NK-92 treated with Interleukin-12 subunit alpha and Interleukin-12 subunit beta, amount 100 ng/mL, for 24 hours (cell line): ENCODE measurements at regions not wholly inside any gene's neighbourhood (a gene's known extent, or its start where the extent isn't known, plus 50 kb on each side); places are given as distances from the start of the nearest gene placed in this dataset.
"Not testable (repeated sequence)": the region's sequence is repeated elsewhere in the genome, so short reads cannot be mapped to it uniquely, and the experiment has no call there.

Source experiments
- DNase-seq: peaks from one replicate; lab custom pipeline; 2025; lab: John Stamatoyannopoulos, UW

GRCh38 chr14:43411841-43412240 lies 1095.2 kb downstream of the FSCB start:
- DNase-seq: no peak

DNA sequence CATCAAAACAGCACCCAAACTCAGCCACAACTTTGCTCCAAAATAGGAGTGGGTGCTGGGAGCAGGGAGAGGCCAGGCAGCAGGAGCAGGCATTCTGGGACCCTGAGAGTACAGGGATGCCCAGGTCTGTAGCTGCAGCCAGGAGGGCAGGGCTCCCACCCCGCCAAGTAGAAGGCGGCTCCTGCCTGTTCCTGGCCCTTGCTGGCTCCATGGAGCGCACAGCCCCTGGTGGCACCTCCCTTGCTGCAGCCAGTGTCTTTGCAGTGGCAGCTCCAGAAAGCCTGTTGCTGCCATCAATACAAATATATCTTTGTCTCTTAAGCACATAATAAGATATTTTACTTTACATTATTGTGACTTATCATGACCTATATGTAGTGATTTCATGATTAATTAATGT lies 1096.5 kb downstream of the FSCB start:
- DNase-seq: no peak

- no peak for DNase-seq
These were observed 1098.6 kb downstream of the FSCB start for GRCh38 chr14:43408472-43408871.

- DNase-seq: no peak
These were observed 1099.4 kb downstream of the FSCB start for GRCh38 chr14:43407706-43408105.

DNA sequence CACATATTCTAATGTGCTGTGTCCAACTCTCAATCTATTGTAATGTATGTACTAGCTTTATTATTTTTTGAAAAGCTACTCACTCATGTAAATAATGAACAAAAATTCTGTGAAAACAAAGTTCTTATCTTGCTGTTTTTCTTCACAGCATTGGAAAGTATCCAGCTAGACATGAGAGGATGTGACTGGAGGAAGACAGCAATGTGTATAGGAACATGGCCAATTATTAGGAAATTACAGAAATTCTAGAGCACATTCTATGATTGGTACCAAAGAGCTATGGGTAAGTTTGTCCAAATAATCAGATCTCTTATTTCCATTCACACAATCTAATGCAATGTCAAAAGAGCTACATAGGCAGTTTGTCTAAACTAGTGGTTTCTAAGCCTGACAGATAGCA lies 1100.2 kb downstream of the FSCB start:
- no peak for DNase-seq

DNA sequence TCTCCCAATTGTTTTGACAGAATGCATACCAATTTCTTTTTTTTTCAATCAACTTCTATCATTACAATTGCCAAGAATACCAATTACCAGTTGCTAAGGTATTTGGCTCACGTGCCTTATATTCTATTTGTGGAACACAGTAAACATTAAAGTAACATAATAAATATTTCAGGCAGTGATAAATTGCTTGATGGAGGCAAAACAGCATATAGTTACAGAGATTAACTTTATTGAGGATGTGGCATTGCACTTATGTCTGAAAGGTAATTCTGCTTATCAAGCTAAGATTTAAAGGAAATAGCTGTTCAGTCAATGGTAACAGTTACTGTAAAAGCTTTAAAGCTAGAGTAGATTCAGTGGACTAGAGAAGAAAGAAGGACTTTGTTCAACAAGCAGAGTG lies 1107.8 kb downstream of the FSCB start:
- no peak for DNase-seq

DNA sequence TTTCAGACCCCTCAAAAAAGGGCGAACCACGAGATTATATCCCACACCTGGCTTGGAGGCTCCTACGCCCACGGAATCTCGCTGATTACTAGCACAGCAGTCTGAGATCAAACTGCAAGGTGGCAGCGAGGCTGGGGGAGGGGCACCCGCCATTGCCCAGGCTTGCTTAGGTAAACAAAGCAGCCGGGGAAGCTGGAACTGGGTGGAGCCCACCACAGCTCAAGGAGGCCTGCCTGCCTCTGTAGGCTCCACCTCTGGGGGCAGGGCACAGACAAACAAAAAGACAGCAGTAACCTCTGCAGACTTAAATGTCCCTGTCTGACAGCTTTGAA lies 1136.6 kb downstream of the FSCB start:
- not testable (repeated sequence) for DNase-seq

DNA sequence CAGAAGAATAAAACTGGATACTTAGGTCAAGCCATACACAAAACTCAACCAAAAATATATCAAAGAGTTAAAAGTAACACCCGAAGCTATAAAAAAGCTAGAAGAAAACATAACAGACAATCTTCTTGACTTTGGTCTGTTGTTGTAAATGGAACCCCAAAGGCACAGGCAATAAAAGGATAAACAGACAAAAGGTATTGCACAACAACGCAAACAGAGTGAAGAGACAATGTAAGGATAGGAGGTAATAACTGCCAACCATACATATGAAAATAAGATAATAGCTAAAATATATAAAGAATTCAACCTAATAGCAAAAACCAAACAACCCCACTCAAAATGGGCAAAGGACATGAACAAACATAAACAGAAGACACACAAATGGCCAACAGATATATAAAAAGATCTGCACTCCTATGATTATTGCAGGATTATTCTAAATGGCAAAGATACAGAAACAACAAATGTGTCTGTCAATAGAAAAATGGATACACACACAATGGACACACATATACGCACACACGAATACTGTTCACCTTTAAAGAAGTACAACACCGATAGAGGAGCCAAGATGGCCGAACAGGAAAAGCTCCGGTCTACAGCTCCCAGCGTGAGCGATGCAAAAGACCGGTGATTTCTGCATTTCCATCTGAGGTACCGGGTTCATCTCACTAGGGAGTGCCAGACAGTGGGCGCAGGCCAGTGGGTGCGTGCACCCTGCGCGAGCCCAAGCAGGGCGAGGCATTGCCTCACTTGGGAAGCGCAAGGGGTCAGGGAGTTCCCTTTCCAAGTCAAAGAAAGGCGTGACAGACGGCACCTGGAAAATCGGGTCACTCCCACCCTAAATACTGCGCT lies 1137.1 kb downstream of the FSCB start:
- DNase-seq: no peak

GRCh38 chr14:43362586-43362985 lies 1144.5 kb downstream of the FSCB start:
- no peak for DNase-seq

- no peak for DNase-seq
These were observed 1145.3 kb downstream of the FSCB start for GRCh38 chr14:43361751-43362150.

DNA sequence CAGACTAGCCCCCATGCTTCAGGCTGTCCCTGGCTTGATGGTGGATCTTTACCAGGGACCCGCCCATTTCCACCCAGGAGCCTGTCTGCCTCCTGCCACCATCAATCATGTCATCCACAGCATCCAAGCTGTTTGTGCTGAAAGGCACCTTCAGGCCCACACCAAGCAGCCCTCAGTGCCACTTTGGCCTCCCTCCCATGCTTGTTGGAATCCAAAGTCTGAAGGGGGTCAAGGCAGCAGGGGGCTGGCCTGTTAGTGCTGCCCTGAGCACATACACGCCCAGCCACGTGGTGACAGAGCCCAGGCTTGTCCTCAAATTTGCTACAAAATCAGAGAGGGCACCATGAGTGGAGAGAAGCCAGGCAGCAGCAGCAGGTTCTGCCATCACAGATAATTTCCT lies 1146.8 kb downstream of the FSCB start:
- no peak for DNase-seq

DNA sequence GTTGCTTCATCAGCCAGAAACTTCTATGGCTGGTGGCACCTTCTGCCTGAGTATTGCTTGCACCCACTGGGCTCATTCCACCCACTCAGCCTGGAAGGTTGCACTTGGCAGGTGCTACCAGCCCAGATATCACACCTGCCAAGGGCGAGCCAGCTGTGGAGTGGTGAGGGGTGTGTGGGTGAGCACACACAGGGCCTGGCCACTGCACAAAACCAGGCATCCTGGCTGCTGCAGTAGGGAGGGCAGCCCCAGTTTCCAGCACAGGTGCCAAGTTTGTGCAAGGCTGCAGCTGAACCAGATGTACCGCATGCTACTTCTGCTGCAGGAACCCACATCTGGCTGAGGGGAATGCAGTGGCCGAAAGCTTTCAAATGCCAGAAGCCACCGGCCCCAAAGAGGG lies 1147.8 kb downstream of the FSCB start:
- no peak for DNase-seq

- DNase-seq: no peak
These were observed 1150.0 kb downstream of the FSCB start for GRCh38 chr14:43356979-43357545.

DNA sequence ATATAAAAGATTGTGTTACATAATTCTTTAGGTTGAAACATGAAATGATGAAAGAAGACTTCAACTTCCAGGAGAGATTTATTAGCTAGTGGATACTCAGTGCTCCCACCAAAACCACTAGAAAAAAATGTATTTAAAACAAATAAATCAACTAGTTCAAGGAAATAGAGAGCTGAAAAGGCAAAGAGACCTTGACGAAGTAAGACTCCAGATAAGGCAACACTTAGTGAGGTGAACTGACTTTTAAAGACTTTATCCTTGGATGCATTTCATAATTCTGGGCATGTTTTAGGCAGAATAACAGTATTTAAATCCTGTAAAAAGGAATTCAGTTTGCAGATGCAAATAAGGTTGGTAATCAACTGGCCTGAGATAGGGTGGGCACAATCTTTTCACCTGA lies 1150.7 kb downstream of the FSCB start:
- no peak for DNase-seq

DNA sequence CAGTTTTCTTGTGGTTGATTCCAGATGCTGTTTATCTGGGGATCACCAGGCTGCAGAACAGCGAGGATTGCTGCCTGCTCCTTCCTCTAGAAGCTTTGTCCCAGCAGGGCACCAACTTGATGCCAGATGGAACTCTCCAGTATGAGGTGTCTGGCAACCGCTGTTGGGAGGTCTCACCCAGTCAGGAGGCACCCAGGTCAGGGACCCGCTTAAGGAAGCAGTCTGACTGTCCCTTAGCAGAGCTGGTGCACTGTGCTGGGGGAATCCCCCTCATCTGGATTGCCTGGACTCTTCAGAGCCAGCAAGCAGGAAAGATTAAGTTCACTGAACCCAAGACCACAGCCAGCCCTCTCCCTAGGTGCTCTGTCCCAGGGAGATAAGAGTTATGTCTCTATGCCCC lies 1165.2 kb downstream of the FSCB start:
- DNase-seq: no peak

GRCh38 chr14:43338713-43339112 lies 1168.4 kb downstream of the FSCB start:
- no peak for DNase-seq

- DNase-seq: no peak
These were observed 1170.7 kb downstream of the FSCB start for GRCh38 chr14:43336351-43336750.

DNA sequence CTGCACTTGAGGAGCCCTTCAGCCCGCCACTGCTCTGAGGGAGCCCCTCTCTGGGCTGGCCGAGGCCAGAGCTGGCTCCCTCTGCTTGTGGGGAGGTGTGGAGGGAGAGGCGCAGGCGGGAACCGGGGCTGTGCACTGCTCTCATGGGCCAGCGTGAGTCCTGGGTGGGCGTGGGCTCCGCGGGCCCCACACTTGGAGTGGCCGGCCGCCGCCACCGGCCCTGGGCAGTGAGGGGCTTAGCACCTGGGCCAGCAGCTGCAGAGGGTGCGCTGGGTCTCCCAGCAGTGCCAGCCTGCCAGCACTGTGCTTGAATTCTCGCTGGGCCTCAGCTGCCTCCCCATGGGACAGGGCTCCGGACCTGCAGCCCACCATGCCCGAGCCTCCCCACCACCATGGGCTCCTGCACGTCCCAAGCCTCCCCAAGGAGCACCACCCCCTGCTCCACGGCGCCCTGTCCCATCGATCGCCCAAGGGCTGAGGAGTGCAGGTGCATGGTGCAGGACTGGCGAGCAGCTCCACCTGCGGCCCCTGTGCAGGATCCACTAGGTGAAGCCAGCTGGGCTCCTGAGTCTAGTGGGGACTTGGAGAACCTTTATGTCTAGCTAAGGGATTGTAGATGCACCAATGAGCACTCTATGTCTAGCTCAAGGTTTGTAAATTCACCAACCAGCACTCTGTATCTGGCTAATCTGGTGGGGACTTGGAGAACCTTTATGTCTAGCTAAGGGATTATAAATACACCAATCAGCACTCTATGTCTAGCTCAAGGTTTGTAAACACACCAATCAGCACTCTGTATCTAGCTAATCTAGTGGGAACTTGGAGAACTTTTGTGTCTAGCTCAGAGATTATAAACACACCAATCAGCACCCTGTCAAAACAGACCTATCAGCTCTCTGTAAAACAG lies 1180.3 kb downstream of the FSCB start:
- not testable (repeated sequence) for DNase-seq

DNA sequence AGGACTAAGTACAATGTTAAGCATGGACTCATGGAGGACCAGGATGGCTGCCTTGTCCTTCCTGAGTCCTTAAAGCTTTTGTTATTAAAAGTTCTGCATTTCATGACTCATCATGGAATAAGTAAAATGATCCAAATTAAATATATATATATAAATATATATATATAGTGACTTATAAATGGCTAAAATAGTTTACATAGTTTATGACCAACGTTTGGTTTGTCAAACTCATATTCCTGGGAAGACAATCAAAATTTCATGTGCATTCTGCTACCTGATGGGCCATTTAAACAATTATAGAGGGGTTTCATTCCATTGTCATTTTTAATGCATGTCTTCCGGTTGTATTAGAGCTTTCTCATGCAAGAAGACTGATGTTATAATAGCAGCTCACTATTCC lies 1190.7 kb downstream of the FSCB start:
- no peak for DNase-seq

- DNase-seq: no peak
These were observed 1193.4 kb downstream of the FSCB start for GRCh38 chr14:43313719-43314118.

DNA sequence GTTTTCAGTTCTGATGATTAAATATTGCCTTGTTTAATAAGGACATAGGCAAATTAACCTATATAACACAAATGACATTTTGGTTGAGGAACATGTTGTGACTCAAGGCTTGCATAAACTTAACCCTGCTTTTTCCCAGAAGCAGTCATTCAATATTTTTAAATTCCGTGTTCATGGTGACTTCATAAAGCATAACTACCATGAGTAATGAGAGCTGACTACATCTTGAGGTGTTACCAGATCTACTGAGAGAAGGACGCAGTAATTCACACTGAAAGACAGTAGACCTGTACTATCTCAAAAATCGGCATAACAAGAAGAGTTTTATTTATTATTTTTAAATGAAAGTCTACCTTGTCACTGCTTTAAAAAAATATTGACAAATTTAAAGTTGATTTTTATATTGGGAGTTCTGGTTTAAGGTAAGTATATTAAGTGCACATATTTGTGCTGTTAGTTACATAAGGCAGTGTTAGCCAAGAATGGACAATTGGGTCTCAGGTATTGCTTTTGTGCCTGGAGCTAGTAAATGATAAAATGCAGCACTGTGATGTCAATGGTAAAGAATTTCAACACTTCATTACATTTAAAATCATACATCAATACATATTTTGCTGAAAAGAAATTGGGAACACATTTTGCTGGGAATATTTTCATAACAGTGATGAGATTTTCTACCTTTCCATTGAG lies 1198.5 kb downstream of the FSCB start:
- no peak for DNase-seq

DNA sequence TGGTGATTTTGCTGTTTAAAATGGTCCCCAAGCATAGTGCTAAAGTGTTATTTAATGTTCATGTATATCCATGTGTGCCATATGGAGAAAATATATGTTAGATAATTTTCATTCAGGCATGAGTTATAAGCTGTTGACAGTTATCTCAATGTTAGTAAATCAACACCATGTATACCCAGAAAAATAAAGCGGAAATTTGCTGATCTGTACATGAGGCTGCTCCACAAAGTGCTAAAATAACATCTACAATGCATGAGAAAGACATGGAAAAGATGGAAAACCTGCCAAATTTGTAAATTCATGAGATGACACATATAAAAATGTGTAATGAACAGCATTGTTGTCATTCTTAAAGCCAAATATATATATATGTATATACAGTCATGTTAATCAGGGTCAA lies 1199.2 kb downstream of the FSCB start:
- no peak for DNase-seq
